ENCODE measurements at regions not wholly inside any gene's neighbourhood (a gene's known extent, or its start where the extent isn't known, plus 50 kb on each side); places are given as distances from the start of the nearest gene placed in this dataset.

DNA sequence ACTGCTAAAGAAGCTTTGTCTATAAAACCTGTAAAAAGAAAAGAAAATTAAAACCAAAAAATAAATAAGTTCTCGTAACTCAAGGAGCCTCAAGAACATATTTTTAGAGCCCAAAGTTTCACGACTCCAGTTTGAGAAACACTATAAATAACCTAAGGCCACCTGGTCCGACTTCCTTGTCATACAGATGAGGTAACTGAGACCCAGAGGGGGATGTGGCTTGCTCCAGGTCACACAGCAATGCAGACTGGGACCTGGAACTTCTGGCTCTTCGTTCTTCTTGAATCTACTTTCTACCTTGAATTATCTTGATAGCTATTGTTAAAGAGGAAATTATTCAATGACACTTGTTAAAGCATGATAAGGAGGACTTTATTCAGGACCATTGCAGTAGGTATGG is 514.8 kb downstream of the CDK5RAP2 start:
- TF ChIP-seq CTCF (IDR thresholded peaks at IDR 0.05 in 8 of 11, conservative IDR thresholded peaks at IDR 0.05 in 3 of 11) (no peak), POLR2A (IDR thresholded peaks at IDR 0.05) (no peak), POLR2AphosphoS5 (IDR thresholded peaks at IDR 0.05) (no peak)

Data from spleen (tissue), 7 donors.